ENCODE measurements at regions not wholly inside any gene's neighbourhood (a gene's known extent, or its start where the extent isn't known, plus 50 kb on each side); places are given as distances from the start of the nearest gene placed in this dataset.
"Not testable (repeated sequence)": the region's sequence is repeated elsewhere in the genome, so short reads cannot be mapped to it uniquely, and the experiment has no call there.

- DNase-seq = no peak
- Histone ChIP-seq H3K9me3 (no peaks in the 10 kb centered on the region), H3K27ac (no peak overlapping the region), H3K27me3 (no peaks in the 10 kb centered on the region), H3K4me3 (no peak overlapping the region), H3K36me3 (replicated peaks in 1 of 2; ENCODE audit: insufficient read depth in 1 of 2, low read depth in 2 of 2) (no peaks in the 10 kb centered on the region), H3K4me1 (no peaks in the 10 kb centered on the region)
- WGBS, 2 donors = 68 to 73% methylated on average over 3 of the region's 3 CpGs
- TF ChIP-seq POLR2A (IDR thresholded peaks at IDR 0.05) (no peak), CTCF (IDR thresholded peaks at IDR 0.05) (no peak)
- ATAC-seq = no peak
- intact Hi-C loops (cut with DNase I) = no loop called here
Observed at GRCh38 chr3:21952856-21953255, 201.8 kb upstream of the ZNF385D start.

- Histone ChIP-seq H3K36me3 (replicated peaks in 1 of 2; ENCODE audit: insufficient read depth in 1 of 2, low read depth in 2 of 2) (no peaks in the 10 kb centered on the region), H3K4me3 (no peak overlapping the region), H3K4me1 (no peaks in the 10 kb centered on the region), H3K27me3 (no peaks in the 10 kb centered on the region), H3K9me3 (no peaks in the 10 kb centered on the region), H3K27ac (no peak overlapping the region)
- no peak for TF ChIP-seq POLR2A (IDR thresholded peaks at IDR 0.05)
- 67 to 79% methylated on average over 2 of the region's 2 CpGs for WGBS, 2 donors
- ATAC-seq (no peak), DNase-seq (no peak)
- intact Hi-C loops (cut with DNase I) = no loop called here
Observed at GRCh38 chr3:21954709-21955108, 203.7 kb upstream of the ZNF385D start.

GRCh38 chr3:21955406-21955805 is 204.4 kb upstream of the ZNF385D start:
- TF ChIP-seq POLR2A (IDR thresholded peaks at IDR 0.05) (no peak), CTCF (IDR thresholded peaks at IDR 0.05) (no peak)
- H3K4me1 ChIP-seq = no peaks in the 10 kb centered on the region
- WGBS, 2 donors = 79 to 94% methylated on average over 2 of the region's 2 CpGs
- H3K27ac ChIP-seq = no peak overlapping the region
- ATAC-seq (no peak), DNase-seq (no peak)
- H3K4me3 ChIP-seq = no peak overlapping the region
- no peaks in the 10 kb centered on the region for H3K36me3 ChIP-seq (replicated peaks in 1 of 2; ENCODE audit: insufficient read depth in 1 of 2, low read depth in 2 of 2)
- intact Hi-C loops (cut with DNase I) = no loop called here
- H3K27me3 ChIP-seq = no peaks in the 10 kb centered on the region
- H3K9me3 ChIP-seq = no peaks in the 10 kb centered on the region

- intact Hi-C loops (cut with DNase I) = no loop called here
- Histone ChIP-seq H3K27ac (no peak overlapping the region), H3K27me3 (no peaks in the 10 kb centered on the region), H3K36me3 (replicated peaks in 1 of 2; ENCODE audit: insufficient read depth in 1 of 2, low read depth in 2 of 2) (no peaks in the 10 kb centered on the region), H3K4me3 (no peak overlapping the region), H3K9me3 (no peaks in the 10 kb centered on the region), H3K4me1 (no peaks in the 10 kb centered on the region)
- TF ChIP-seq POLR2A (IDR thresholded peaks at IDR 0.05) (no peak), CTCF (IDR thresholded peaks at IDR 0.05) (no peak)
- no peak for ATAC-seq
- no peak for DNase-seq
- 24 to 33% methylated on average over 1 of the region's 1 CpG for WGBS, 2 donors
Observed at GRCh38 chr3:21960033-21960432, 209.0 kb upstream of the ZNF385D start.

- WGBS, 2 donors = 0 to 4% methylated on average over 1 of the region's 1 CpG
- Histone ChIP-seq H3K27ac (no peak overlapping the region), H3K4me1 (no peaks in the 10 kb centered on the region), H3K27me3 (no peaks in the 10 kb centered on the region), H3K36me3 (replicated peaks in 1 of 2; ENCODE audit: insufficient read depth in 1 of 2, low read depth in 2 of 2) (no peaks in the 10 kb centered on the region), H3K9me3 (no peaks in the 10 kb centered on the region), H3K4me3 (no peak overlapping the region)
- intact Hi-C loops (cut with DNase I) = no loop called here
- TF ChIP-seq CTCF (IDR thresholded peaks at IDR 0.05) = no peak
- TF ChIP-seq POLR2A (IDR thresholded peaks at IDR 0.05) = no peak
- no peak for DNase-seq
- ATAC-seq = no peak
Observed at GRCh38 chr3:21962456-21962855, 211.4 kb upstream of the ZNF385D start.

GRCh38 chr3:21966457-21966856 is 215.4 kb upstream of the ZNF385D start:
- H3K27ac ChIP-seq; DNase-seq; H3K9me3 ChIP-seq; ATAC-seq; intact Hi-C loops (cut with DNase I); H3K36me3 ChIP-seq (replicated peaks in 1 of 2; ENCODE audit: insufficient read depth in 1 of 2, low read depth in 2 of 2); H3K4me3 ChIP-seq; H3K27me3 ChIP-seq; H3K4me1 ChIP-seq: not testable (repeated sequence)
- 72 to 77% methylated on average over 8 of the region's 8 CpGs for WGBS, 2 donors
